ENCODE measurements at regions not wholly inside any gene's neighbourhood (a gene's known extent, or its start where the extent isn't known, plus 50 kb on each side); places are given as distances from the start of the nearest gene placed in this dataset.

GRCh38 chr17:69743091-69743490 is 328.6 kb downstream of the MAP2K6 start:
- ChIA-PET POLR2A (no interaction called here), CTCF (ENCODE audit: low intra/inter-chr PET ratio, low total read pairs) (no interaction called here)
- TF ChIP-seq ZNF790 (CRISPR knock-in tag; IDR thresholded peaks at IDR 0.05; ENCODE audit: borderline replicate concordance) = no peak
- no peak for TF ChIP-seq ZHX1 (CRISPR knock-in tag; IDR thresholded peaks at IDR 0.05; ENCODE audit: low read depth)
- no peak for TF ChIP-seq ZNF646 (CRISPR knock-in tag; IDR thresholded peaks at IDR 0.05)
- TF ChIP-seq ARID2 (CRISPR knock-in tag; IDR thresholded peaks at IDR 0.05; ENCODE audit: borderline replicate concordance) = no peak
- TF ChIP-seq MBD4 (IDR thresholded peaks at IDR 0.05; ENCODE audit: borderline replicate concordance, low read length) = no peak
- no peak for TF ChIP-seq MXD1 (CRISPR knock-in tag; IDR thresholded peaks at IDR 0.05)
- no peak for TF ChIP-seq CENPX (CRISPR knock-in tag; IDR thresholded peaks at IDR 0.05)
- no peak for TF ChIP-seq MXI1 (IDR thresholded peaks at IDR 0.05; ENCODE audit: borderline replicate concordance, low read depth, low read length)
- TF ChIP-seq ZNF143 (CRISPR knock-in tag; IDR thresholded peaks at IDR 0.05) = no peak
- no peak for TF ChIP-seq RFXANK (CRISPR knock-in tag; IDR thresholded peaks at IDR 0.05)
- H4K20me1 ChIP-seq (ENCODE audit: insufficient read depth, low read length) = no peaks in the 10 kb centered on the region
- DNase-seq (ENCODE audit: low spot score) (no peak), ATAC-seq (no peak), FAIRE-seq (no peak)
- no CpG with 5 or more reads among the region's 3 CpGs for WGBS (ENCODE audit: low lambda C conversion rate)
- peaks cover 78% of the 10 kb centered on the region for H3K9me3 ChIP-seq (ENCODE audit: low read length)
- H3K27me3 ChIP-seq (ENCODE audit: control insufficient read depth in 1 of 2, insufficient read depth in 2 of 2, low read length in 2 of 2) = no peaks in the 10 kb centered on the region
- intact Hi-C loops (cut with micrococcal nuclease; ENCODE audit: unreplicated experiment) = no loop called here
- no peaks in the 10 kb centered on the region for H3K4me1 ChIP-seq (ENCODE audit: insufficient read depth, low read length)
- no peaks in the 10 kb centered on the region for H3K36me3 ChIP-seq (replicated peaks in 1 of 2; ENCODE audit: control insufficient read depth in 1 of 2, insufficient read depth in 2 of 2, low read length in 2 of 2)
- no TSS peak for BruUV-seq (replicated peaks)
- H2AFZ ChIP-seq (ENCODE audit: low read length) = no peak overlapping the region
- H3K4me2 ChIP-seq (ENCODE audit: low read depth, low read length) = no peak overlapping the region
- in situ Hi-C loops (cut with HindIII; ENCODE audit: extremely low pct_ligation_motif_present, low pct_unique_long_range_greater_than_20kb) = no loop called here
- H3K27ac ChIP-seq (ENCODE audit: extremely low read length, insufficient read depth, low read length) = no peak overlapping the region
- no peak overlapping the region for H3K9ac ChIP-seq (ENCODE audit: insufficient read depth, low read depth, low read length)
- H3K4me3 ChIP-seq (replicated peaks in 1 of 3; ENCODE audit: insufficient read depth in 1 of 3, low read depth in 2 of 3, low read length in 3 of 3) = no peak overlapping the region
- no peaks in the 10 kb centered on the region for H3K79me2 ChIP-seq (ENCODE audit: insufficient read depth, low read length)

Measured in HepG2 (cell line).